ENCODE measurements at regions not wholly inside any gene's neighbourhood (a gene's known extent, or its start where the extent isn't known, plus 50 kb on each side); places are given as distances from the start of the nearest gene placed in this dataset.

- H3K36me3 ChIP-seq: no peaks in the 10 kb centered on the region
- no peak for DNase-seq (ENCODE audit: extremely low spot score in 2 of 2)
- no peak for TF ChIP-seq POLR2A (IDR thresholded peaks at IDR 0.05)
- no peak for TF ChIP-seq POLR2AphosphoS5 (IDR thresholded peaks at IDR 0.05; ENCODE audit: insufficient read depth in 1 of 2, low read depth in 1 of 2)
- TF ChIP-seq CTCF (IDR thresholded peaks at IDR 0.05): no peak
- H3K27ac ChIP-seq: no peak overlapping the region
- H3K4me1 ChIP-seq: no peaks in the 10 kb centered on the region
- H3K27me3 ChIP-seq: no peaks in the 10 kb centered on the region
- intact Hi-C loops (cut with DNase I): no loop called here
- H3K9me3 ChIP-seq: no peaks in the 10 kb centered on the region
- no peak overlapping the region for H3K4me3 ChIP-seq
These were observed 502.3 kb downstream of the RBFOX1 start for GRCh38 chr16:7834771-7835431.

GRCh38 chr16:7820816-7821215, 488.2 kb downstream of the RBFOX1 start:
- H3K9me3 ChIP-seq: no peaks in the 10 kb centered on the region
- TF ChIP-seq POLR2AphosphoS5 (IDR thresholded peaks at IDR 0.05; ENCODE audit: insufficient read depth in 1 of 2, low read depth in 1 of 2): no peak
- TF ChIP-seq CTCF (IDR thresholded peaks at IDR 0.05): no peak
- no peaks in the 10 kb centered on the region for H3K27me3 ChIP-seq
- H3K36me3 ChIP-seq: no peaks in the 10 kb centered on the region
- intact Hi-C loops (cut with DNase I): no loop called here
- no peaks in the 10 kb centered on the region for H3K4me1 ChIP-seq
- H3K27ac ChIP-seq: no peak overlapping the region
- H3K4me3 ChIP-seq: no peak overlapping the region
- DNase-seq (ENCODE audit: extremely low spot score in 2 of 2): no peak

- Histone ChIP-seq H3K4me1 (no peaks in the 10 kb centered on the region), H3K4me3 (no peak overlapping the region), H3K9me3 (no peaks in the 10 kb centered on the region), H3K27me3 (no peaks in the 10 kb centered on the region), H3K27ac (no peak overlapping the region), H3K36me3 (no peaks in the 10 kb centered on the region)
- intact Hi-C loops (cut with DNase I): no loop called here
- DNase-seq (ENCODE audit: extremely low spot score in 2 of 2): no peak
- TF ChIP-seq CTCF (IDR thresholded peaks at IDR 0.05) (no peak), POLR2AphosphoS5 (IDR thresholded peaks at IDR 0.05; ENCODE audit: insufficient read depth in 1 of 2, low read depth in 1 of 2) (no peak), POLR2A (IDR thresholded peaks at IDR 0.05) (no peak)
These were observed 473.2 kb downstream of the RBFOX1 start for GRCh38 chr16:7805686-7806396.

GRCh38 chr16:7804635-7805195, 472.1 kb downstream of the RBFOX1 start:
- Histone ChIP-seq H3K4me1 (no peaks in the 10 kb centered on the region), H3K4me3 (no peak overlapping the region), H3K27ac (no peak overlapping the region), H3K9me3 (no peaks in the 10 kb centered on the region), H3K36me3 (no peaks in the 10 kb centered on the region), H3K27me3 (no peaks in the 10 kb centered on the region)
- no peak for DNase-seq (ENCODE audit: extremely low spot score in 2 of 2)
- intact Hi-C loops (cut with DNase I): no loop called here
- TF ChIP-seq POLR2A (IDR thresholded peaks at IDR 0.05): no peak

- Histone ChIP-seq H3K27ac (no peak overlapping the region), H3K4me3 (no peak overlapping the region), H3K27me3 (no peaks in the 10 kb centered on the region), H3K4me1 (no peaks in the 10 kb centered on the region), H3K36me3 (no peaks in the 10 kb centered on the region), H3K9me3 (no peaks in the 10 kb centered on the region)
- intact Hi-C loops (cut with DNase I): no loop called here
- DNase-seq (ENCODE audit: extremely low spot score in 2 of 2): no peak
- TF ChIP-seq CTCF (IDR thresholded peaks at IDR 0.05) (no peak), POLR2AphosphoS5 (IDR thresholded peaks at IDR 0.05; ENCODE audit: insufficient read depth in 1 of 2, low read depth in 1 of 2) (no peak), POLR2A (IDR thresholded peaks at IDR 0.05) (no peak)
These were observed 459.7 kb downstream of the RBFOX1 start for GRCh38 chr16:7792346-7792745.

All from vagina (tissue), 2 donors.